Ectodermal cell (in vitro differentiated cells): ENCODE measurements at regions not wholly inside any gene's neighbourhood (a gene's known extent, or its start where the extent isn't known, plus 50 kb on each side); places are given as distances from the start of the nearest gene placed in this dataset.

ENCODE experiments used
- H3K27ac ChIP-seq: 2 replicates; pipeline ENCODE4 v1.7.0; 2013; ENCODE audit warnings: mild to moderate bottlenecking, low read depth, low read length; ENCODE audit not compliant: insufficient read depth, poor library complexity, severe bottlenecking
- H3K27me3 ChIP-seq: 2 replicates; pipeline ENCODE4 v1.7.0; 2013; ENCODE audit warnings: mild to moderate bottlenecking, low read length; ENCODE audit not compliant: insufficient read depth, control insufficient read depth, poor library complexity, severe bottlenecking
- H3K36me3 ChIP-seq: one replicate; pipeline ENCODE4 v1.7.0; 2013; ENCODE audit warnings: low read length; ENCODE audit not compliant: control insufficient read depth, insufficient read depth
- H3K4me1 ChIP-seq: one replicate; pipeline ENCODE4 v1.7.0; 2013; ENCODE audit warnings: low read length; ENCODE audit not compliant: control insufficient read depth, insufficient read depth
- H3K4me3 ChIP-seq: 2 replicates; pipeline ENCODE4 v1.7.0; 2013; ENCODE audit warnings: low read depth, low read length, control low read depth; ENCODE audit not compliant: insufficient read depth
- H3K9me3 ChIP-seq: 2 replicates; pipeline ENCODE4 v1.7.0; 2013; ENCODE audit warnings: mild to moderate bottlenecking, low read length, moderate library complexity; ENCODE audit not compliant: control insufficient read depth
- WGBS, 2 experiments: methylation state at CpG; one replicate each; pipeline ENCODE4 v1.1.7; 2013; ENCODE audit warnings: missing lambda C conversion rate in 2 of 2; 5-methylcytosine and 5-hydroxymethylcytosine counted together

DNA sequence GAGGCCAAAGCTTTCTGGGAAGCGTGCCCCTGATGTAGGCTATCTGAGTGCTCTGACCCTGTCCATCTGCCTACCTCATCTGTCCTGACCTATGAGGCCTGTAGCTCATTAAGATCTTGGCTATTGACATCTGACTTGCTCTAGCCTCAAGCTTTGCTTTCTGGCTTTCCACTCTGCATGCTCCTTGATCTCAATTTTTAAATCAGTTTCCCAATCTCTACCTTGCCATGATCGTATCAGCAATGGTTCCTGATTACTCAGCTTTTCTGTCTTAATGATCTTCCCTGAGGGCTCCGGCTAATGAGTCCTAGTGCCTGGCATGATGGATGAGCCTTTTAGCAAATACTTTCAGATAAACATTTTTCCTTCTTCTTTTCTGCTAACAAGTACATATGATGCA lies 262.0 kb downstream of the NDFIP2 start:
- H3K27ac ChIP-seq, result no peak overlapping the region
- no peaks in the 10 kb centered on the region for H3K4me1 ChIP-seq
- H3K36me3 ChIP-seq, result no peaks in the 10 kb centered on the region
- no peaks in the 10 kb centered on the region for H3K9me3 ChIP-seq
- no peaks in the 10 kb centered on the region for H3K27me3 ChIP-seq
- WGBS, 2 experiments, result 87 to 90% methylated on average over 3 of the region's 3 CpGs
- no peak overlapping the region for H3K4me3 ChIP-seq

DNA sequence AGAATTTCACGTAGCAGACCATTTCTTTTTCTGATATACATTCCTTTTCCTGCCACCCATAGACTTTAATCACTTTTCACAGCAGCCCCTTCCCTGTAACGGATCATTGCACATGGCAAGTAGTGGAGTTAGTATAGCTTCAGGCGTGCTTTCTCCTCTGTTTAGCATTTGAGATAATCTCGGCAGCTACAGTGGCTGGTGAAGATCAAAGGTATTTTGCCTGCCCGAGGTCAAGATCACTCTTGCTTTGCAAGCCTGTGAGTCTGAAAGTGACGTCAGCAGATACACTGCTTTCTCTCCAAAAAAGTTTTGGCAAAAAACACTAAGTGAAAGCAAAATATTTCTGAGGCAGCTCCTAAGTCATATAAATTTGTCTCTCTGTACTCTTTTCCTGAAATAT lies 260.0 kb downstream of the NDFIP2 start:
- H3K27ac ChIP-seq, result no peak overlapping the region
- WGBS, 2 experiments, result 80 to 84% methylated on average over 6 of the region's 6 CpGs

GRCh38 chr13:79736356-79736755 lies 255.4 kb downstream of the NDFIP2 start:
- H3K9me3 ChIP-seq, result no peaks in the 10 kb centered on the region
- H3K36me3 ChIP-seq, result no peaks in the 10 kb centered on the region
- WGBS, 2 experiments, result 90 to 97% methylated on average over 1 of the region's 1 CpG
- H3K4me1 ChIP-seq, result no peaks in the 10 kb centered on the region
- no peak overlapping the region for H3K4me3 ChIP-seq
- H3K27ac ChIP-seq, result no peak overlapping the region
- H3K27me3 ChIP-seq, result no peaks in the 10 kb centered on the region

More for the DNA sequence above, 260.0 kb downstream of the NDFIP2 start:
- Histone ChIP-seq H3K9me3 (no peaks in the 10 kb centered on the region), H3K4me1 (no peaks in the 10 kb centered on the region), H3K36me3 (no peaks in the 10 kb centered on the region), H3K4me3 (no peak overlapping the region), H3K27me3 (no peaks in the 10 kb centered on the region)

DNA sequence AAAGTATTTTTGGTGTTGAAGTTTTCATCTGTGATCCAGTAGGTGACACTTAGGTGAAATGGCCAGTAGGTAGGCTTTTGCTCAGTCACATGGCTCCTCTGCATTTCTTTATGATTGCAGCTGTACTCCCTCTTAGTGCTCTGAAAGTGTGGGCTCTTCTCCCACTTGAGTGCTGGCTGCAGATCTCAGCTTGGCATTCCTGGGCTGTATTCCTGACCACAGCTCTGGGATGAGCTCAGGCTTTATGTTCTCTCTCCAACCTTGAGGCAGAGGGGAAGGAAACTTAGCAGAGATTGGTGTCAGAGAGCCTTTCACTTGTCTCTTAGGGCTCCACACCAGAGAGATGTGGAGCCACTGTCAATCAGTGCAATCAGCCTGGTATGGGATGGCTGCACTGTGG lies 254.3 kb downstream of the NDFIP2 start:
- no peak overlapping the region for H3K4me3 ChIP-seq
- H3K36me3 ChIP-seq, result no peaks in the 10 kb centered on the region
- no peaks in the 10 kb centered on the region for H3K9me3 ChIP-seq

GRCh38 chr13:79727086-79727485 lies 246.1 kb downstream of the NDFIP2 start:
- Histone ChIP-seq H3K27ac (no peak overlapping the region), H3K4me3 (no peak overlapping the region), H3K4me1 (no peaks in the 10 kb centered on the region), H3K36me3 (no peaks in the 10 kb centered on the region), H3K27me3 (no peaks in the 10 kb centered on the region), H3K9me3 (peaks cover 4% of the 10 kb centered on the region)

More for the DNA sequence above, 254.3 kb downstream of the NDFIP2 start:
- H3K27ac ChIP-seq, result no peak overlapping the region
- H3K27me3 ChIP-seq, result no peaks in the 10 kb centered on the region
- H3K4me1 ChIP-seq, result no peaks in the 10 kb centered on the region

- no CpG with 5 or more reads among the region's 1 CpG for WGBS, 2 experiments
Observed at GRCh38 chr13:79725841-79726240, 244.9 kb downstream of the NDFIP2 start.

GRCh38 chr13:79724348-79725103 lies 243.6 kb downstream of the NDFIP2 start:
- Histone ChIP-seq H3K27me3 (no peaks in the 10 kb centered on the region), H3K27ac (no peak overlapping the region)

More at GRCh38 chr13:79725841-79726240, 244.9 kb downstream of the NDFIP2 start:
- no peaks in the 10 kb centered on the region for H3K27me3 ChIP-seq
- no peaks in the 10 kb centered on the region for H3K4me1 ChIP-seq
- H3K36me3 ChIP-seq, result no peaks in the 10 kb centered on the region
- H3K27ac ChIP-seq, result no peak overlapping the region
- no peak overlapping the region for H3K4me3 ChIP-seq
- H3K9me3 ChIP-seq, result peaks cover 4% of the 10 kb centered on the region

GRCh38 chr13:79723519-79724024 lies 242.6 kb downstream of the NDFIP2 start:
- WGBS, 2 experiments, result 84 to 85% methylated on average over 7 of the region's 7 CpGs
- H3K9me3 ChIP-seq, result peaks cover 2% of the 10 kb centered on the region
- H3K36me3 ChIP-seq, result no peaks in the 10 kb centered on the region
- H3K27me3 ChIP-seq, result no peaks in the 10 kb centered on the region
- H3K4me1 ChIP-seq, result no peaks in the 10 kb centered on the region
- H3K27ac ChIP-seq, result no peak overlapping the region
- H3K4me3 ChIP-seq, result no peak overlapping the region

More at GRCh38 chr13:79724348-79725103, 243.6 kb downstream of the NDFIP2 start:
- no peak overlapping the region for H3K4me3 ChIP-seq
- peaks cover 4% of the 10 kb centered on the region for H3K9me3 ChIP-seq
- no peaks in the 10 kb centered on the region for H3K4me1 ChIP-seq
- 90 to 96% methylated on average over 3 of the region's 3 CpGs for WGBS, 2 experiments
- H3K36me3 ChIP-seq, result no peaks in the 10 kb centered on the region

DNA sequence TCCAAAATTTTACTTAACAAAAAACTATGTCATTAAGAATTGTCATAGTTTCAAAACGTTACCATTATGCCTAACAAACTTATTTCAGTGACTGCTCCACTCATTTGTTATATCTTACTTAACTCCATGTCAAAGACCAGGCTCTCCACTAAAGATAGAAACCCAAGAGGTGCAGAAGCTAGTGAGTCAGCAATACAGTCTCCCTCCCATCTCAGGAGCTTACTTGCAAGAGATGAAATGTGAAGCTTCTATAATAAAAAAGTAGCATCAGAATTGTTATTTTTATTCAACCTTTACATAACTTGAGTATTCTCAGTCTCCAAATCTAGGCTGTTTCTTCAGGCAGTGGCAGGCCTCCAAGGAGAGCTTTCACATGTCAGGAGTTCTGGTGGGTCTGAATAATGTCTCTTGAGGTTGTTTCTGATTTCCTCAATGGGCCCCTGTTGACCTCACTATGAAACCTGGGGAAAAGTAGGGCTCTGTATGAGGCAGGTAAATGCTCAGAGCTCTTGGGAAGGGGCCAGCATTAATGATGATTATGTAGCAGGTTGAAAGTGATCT lies 242.0 kb downstream of the NDFIP2 start:
- H3K9me3 ChIP-seq, result peaks cover 2% of the 10 kb centered on the region
- H3K4me3 ChIP-seq, result no peak overlapping the region
- 70 to 71% methylated on average over 1 of the region's 1 CpG for WGBS, 2 experiments
- H3K36me3 ChIP-seq, result no peaks in the 10 kb centered on the region
- H3K27me3 ChIP-seq, result no peaks in the 10 kb centered on the region
- no peaks in the 10 kb centered on the region for H3K4me1 ChIP-seq
- no peak overlapping the region for H3K27ac ChIP-seq

- H3K9me3 ChIP-seq, result no peaks in the 10 kb centered on the region
- no peaks in the 10 kb centered on the region for H3K4me1 ChIP-seq
- no peak overlapping the region for H3K27ac ChIP-seq
- no peak overlapping the region for H3K4me3 ChIP-seq
- WGBS, 2 experiments, result 93 to 100% methylated on average over 1 of the region's 3 CpGs
- H3K27me3 ChIP-seq, result no peaks in the 10 kb centered on the region
- no peaks in the 10 kb centered on the region for H3K36me3 ChIP-seq
Observed at GRCh38 chr13:79716191-79716590, 235.2 kb downstream of the NDFIP2 start.
